HG03060 (cell line): ENCODE measurements at regions not wholly inside any gene's neighbourhood (a gene's known extent, or its start where the extent isn't known, plus 50 kb on each side); places are given as distances from the start of the nearest gene placed in this dataset.

Experiments used
- ATAC-seq: cut with Tn5 transposase; IDR thresholded peaks from one replicate; pipeline ENCODE4 v1.9.1; 2021; ENCODE audit warnings: low read depth, moderate number of reproducible peaks; ENCODE audit not compliant: unreplicated experiment

DNA sequence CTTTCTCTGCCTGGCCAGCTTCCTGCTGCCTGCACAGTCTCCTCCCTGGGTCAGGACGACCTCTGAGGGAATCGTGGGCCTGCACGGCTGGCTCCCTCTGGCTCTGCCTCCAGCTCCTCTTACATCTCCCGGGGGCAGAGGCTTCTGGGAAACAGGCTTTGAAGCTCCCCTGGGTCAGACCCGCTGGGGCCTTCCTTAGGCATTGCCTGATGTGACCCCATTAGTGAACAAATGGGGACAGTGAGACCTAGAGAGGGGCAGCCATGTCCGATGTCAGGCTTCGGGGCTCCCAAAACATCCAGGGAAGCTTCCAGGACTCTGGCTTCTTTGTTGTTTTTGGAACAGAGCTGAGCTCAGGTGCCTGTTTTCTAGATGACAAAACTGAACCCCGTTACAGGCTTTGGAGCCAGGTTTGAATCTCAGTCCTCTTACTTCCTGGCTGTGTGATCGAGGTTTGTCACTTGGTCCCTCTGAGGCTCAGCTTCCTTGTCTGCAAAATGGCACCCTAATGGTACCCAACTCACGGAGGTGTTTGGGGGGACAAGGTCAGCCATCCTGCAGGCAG, 94.3 kb downstream of the CEBPB start:
- ATAC-seq, result no peak

DNA sequence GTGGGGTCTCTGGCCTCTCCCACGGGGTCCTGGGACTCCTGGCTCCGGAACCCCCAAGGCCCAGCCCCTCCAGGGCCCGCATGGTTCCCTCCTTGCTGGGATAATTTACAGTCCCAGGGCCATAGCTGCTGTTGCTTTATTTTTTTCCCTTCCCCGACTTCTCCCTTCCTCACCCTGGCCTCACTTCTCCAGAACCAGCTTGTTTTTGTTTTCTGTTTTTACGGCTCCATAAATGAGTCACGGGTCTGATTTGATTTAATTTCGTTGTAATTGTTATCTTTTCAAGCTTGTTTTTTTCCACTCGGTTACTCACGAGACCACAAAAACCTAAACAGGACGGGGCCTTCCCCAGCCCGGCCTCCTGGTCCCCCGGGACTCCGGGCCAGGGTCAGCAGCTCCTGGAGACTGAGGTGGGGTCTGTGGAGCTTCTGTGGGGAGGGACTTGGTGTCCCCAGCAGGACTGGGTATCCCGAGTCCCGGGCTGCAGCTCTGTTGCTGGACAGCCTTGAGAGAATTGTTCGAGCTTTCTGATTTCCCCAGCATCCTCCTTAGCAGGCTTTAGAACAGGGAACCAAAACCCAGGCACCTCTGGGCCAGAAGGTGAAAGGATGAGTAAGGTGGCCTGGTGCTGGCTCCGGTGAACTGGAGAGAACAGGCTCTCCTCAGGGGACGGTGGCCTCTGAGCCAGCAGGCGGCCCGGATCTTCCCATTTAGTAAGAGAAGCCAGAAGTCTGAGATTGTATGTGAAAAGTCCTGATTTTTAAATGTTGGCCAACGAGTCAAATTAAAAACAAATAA, 94.9 kb downstream of the CEBPB start:
- ATAC-seq, result no peak

DNA sequence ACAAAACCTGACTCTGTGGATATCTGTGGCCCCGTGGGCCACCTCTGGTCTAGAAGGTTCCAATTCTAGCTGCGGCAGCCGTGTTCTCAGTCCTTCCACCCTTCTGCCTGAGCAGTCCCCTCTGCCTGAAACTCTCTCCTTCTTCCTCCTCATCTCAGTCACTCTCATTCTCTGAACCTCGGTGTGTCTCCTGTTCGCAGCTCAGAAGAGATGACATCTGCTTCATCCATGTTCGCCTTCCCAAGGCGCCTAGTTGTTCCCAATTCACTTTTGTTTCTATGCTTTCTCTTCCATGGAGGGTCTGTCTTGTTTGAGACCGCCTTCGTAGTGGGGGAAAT, 95.5 kb downstream of the CEBPB start:
- ATAC-seq, result no peak

DNA sequence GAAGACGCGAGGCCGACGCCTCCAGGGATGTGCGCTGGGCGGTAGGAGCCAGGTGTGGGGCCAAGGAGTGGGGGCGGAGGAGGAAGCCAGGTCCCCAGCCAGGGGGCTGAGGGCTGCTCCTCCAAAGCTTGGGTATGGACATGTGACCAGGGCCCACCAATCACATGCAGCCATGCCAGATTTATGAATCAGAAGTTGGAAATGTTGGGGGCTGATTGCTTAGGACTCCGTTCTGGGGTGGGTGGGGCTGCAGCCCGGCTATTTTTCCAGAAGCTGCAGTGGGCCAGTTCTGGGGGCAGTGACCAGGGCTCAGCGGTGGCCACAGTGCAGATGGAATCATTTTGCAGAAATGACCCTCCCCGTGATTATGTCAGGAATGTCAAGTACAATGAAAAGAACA, 96.0 kb downstream of the CEBPB start:
- ATAC-seq, result no peak

DNA sequence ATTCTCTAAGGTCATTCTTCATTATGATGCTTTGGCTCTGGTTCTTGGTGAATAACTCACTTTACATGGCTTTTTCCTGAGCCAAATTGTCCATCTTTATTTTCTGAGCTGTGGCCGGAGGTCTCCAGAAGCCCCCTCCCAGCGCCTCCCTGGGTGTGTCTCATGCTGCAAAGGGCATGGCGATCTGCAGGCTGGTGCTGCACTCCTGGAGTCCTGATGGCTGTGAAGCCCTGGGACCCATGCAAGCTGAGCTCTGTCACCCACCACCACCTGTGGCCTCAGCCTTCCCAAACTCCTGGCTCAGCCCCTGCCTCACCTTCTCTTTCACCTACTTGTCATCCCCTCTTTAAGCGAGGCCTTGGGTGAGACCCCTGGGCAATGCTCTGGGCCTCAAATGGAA, 96.9 kb downstream of the CEBPB start:
- ATAC-seq, result no peak

DNA sequence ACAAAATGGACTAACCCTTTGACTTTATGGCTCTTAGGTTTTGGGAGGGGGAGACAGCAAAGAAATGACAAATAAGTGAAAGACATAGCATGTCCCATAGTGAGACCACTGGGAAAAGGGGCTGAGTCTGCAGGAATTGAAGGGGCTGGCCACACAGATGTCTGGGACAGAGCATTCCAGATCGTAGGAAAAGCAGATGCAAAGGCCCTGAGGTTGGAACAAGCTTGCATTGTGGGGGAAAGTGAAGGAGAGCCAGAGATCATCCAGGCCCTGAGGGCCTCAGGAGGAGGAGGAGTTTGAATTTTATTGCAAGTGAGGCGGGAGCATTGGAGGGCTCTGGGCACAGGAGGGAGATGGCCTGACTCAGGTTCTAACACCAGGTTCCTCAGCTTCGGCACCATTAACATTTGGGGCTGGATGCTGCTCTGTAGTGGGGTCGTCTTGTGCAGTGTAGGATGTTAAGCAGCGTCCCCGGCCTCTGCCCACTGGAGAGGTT, 97.5 kb downstream of the CEBPB start:
- ATAC-seq, result no peak

DNA sequence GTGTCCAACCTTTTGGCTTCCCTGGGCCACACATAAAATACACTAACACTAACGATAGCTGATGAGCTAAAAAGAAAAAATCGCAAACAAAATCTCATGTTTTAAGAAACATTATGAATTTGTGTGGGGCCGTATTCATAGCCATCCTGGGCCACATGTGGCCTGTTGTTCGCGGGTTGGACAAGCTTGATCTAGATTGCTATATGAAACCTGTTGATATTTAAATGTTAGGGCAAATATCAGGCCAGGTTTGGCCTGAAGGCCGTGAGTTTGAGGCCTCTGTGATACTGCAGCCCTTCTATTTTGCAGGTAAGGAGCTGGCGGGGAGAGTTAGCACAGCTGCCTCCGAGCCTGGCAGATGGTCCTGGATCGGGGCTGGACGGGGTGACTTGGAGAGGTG, 99.0 kb downstream of the CEBPB start:
- ATAC-seq, result no peak

DNA sequence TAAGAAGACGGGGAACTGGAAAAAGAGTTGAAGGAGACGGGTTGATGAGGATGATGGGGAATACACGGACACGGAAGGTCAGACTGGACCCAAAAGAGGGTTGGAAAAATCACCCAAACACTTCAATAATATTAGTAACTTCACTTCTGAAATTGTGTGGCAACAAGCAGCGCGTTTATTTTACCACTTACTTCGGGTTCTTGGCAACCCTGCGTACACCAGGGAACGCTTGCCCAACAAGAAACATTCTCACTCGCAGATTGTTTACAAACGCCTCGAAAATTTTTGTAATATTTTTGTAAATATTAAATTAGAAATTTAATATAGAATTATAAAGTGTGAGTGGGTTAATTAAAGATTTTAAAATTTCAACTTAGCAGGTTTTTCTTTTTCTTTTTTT, 99.5 kb downstream of the CEBPB start:
- no peak for ATAC-seq

DNA sequence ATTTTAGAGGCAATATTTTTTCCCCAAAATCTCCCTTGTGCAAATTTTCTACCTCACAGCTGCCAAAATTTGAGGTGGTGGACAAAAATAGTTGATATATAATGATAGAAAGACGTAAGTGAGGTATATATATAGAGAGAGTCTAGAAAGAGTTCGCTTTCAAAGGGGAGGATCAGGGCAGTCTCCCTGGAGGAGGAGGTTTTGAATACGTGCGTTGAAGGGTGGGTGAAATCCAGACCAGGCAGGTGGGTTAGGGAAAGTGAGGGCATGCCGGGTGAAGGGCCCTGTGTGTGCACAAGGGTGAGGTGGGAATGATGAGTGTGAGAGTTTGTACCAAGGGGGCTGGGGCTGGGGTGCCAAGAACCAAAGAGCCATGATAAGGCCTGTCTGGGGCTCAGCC, 100.2 kb downstream of the CEBPB start:
- ATAC-seq, result no peak

DNA sequence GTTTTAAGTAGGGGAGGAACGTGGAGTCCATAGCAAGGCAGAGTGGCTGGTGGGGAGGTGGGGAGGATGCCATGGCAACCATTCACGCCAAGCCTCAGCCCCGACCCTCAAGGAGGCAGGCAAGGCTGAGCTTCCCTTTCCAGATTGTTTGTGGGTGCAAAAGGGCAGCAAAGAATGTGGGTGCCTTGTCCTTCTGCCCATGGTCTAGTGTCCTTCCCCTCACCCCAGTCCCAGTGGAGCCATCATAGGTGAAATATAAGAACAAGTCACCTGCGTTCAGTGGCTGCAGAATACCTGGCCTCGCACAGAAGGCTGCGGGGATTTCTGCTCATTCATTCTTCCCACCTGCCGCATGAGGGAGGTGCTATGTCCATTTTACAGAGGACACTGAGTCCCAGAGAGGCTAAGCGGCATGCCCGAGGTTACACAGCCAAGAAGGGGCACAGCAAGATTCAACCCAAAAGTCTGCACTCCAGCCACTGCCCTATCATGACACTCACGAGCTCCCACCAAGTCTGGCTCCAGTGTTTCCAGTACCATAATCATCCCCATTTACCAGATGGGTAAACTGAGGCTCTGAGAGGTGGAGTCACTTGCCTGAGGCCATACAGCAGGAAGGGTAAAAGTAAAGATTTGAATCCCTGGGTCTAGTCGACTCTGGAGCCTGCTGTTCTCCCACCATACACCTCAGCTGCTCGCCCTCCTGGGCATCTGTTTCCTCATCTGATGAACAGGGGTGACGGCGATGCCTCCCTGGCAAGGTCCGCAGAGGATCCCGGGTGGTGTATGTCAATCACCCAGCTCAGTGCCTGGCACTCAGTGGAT, 100.8 kb downstream of the CEBPB start:
- no peak for ATAC-seq

DNA sequence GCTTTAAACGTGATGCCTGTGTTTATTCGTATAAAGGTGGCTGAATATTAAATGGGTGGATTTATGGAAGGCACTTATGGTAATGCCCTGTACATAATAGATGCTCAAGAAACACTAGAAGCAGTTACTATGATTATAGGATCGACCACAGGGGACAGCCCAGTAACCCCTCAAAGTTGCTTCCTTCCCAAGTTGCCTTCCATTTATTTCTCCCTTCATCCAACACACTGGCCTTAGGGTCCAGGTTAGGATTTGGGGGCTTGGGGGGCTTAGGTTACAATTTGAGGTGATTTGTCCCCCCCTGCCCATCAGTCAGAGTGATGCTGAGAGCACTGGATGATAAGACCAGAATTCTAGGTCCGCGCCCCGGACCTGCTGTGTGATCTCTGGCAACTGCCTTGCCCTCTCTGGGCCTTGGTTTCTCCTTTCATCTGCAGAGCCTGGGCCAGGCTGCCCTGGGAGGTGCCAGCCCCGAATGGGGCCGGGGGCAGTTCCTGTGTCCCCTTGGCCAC, 101.5 kb downstream of the CEBPB start:
- no peak for ATAC-seq

DNA sequence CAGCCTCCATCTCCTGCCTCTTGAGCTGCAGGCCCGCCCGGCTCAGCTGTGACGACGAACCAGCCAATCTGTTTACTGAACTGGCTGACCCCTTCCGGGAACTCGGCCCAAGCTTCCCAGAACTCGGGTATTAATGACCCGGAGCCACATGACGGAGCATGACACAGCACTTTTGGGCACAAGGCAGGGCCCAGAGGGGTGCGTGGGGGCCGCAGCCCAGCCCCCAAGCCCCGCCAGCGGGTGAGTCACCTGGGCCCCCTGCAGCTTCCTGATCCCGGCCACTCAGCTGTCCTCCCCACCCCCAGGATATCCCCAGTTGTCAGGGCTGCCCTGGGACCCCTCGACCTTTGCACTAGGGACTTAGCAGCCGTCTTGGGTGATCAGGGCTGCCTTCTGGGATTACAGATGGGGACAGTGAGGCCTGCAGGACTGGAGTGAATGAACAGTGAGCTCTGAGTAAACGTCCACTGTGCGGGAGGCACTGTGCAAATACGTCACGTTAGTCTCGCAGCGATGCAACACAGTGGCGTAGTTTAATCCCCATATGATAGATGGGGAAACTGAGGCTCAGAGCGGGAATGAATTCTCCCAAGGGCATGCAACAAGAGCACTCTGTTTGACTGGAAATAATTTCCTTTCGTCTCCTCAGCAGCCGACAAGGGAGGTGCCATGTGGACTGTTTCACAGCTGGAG, 102.1 kb downstream of the CEBPB start:
- ATAC-seq, result no peak

DNA sequence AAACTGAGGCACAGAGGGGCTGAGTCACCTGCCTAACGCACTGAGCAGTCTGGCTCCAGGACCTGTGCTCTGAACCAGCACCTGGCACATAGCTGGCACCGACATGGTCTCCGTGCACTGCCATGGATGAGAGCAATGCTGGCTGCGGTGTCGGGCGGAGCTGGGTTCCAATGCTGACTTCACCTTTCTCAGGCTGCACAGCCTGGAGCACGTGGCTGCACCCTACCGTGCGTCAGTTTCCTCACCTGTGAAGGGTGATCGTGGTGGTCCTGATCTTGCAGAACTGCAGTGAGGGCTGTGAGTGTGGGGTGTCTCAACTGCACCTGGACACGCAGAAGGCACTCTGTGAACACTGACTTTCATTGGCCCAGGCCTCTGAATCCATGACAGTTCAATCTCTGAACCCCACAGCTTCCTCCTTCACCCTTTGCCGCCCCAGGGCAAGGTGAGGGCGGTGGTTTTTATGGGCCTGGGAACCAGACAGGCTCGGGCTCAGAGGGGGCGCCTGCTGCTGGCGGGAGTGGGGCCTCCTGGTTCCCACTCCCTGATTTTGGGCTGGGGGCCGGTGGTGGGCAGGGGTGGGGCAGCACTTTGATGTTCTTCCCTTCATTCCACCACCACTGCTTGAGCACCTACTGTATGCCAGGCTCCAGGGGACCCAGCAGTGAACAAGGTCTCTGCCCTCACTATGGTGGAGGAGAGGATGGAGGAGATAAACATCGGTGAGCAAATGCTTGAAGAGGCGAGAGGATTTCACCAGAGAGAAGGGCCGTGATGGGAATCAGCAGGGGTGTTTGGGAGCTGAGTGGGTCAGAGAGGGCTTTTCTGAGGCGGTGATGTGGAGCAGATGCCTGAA, 102.9 kb downstream of the CEBPB start:
- no peak for ATAC-seq

DNA sequence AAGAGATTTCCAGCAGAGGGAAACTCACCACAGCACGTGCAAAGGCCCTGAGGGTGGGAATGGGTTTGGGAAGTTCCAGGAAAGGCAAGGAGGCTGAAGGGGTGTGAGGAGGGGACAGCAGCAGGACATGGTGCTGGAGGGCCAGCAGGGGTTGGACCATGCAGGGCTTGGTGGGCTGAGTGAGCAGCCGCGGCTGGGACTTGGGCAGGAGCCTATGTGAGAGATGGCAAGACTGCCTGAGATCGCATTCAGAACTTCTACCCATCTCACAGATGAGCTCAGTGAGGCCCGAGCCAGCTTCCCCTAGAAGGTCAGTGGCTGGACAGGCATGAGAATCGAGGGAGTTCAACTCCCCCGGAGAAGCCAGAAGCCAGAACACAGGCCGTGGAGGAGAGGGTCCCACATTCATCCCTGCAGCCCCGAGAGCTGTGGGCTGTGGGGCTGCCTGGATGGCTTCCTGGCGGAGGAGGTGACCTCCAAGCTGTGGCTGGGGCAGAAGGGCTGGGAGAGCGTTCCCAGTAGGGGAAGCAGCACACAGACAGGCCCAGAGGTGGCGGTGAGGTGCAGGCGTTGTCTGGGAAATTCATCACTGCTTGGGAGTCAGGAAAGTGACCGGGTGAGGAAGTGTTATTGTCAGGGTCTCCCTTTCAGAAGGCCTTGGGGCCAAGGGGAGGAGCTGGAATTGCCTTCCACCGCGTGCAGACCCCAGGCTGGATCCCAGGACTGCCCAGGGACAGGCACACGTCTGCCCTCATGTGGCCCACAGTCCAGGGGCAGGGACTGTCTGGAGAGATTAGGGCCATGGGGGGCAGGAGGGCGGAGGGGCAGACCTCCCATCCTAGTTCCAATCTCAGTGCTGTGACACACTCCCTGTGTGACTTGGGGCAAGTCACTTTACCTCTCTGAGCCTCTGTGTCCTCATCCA, 103.8 kb downstream of the CEBPB start:
- ATAC-seq, result no peak

DNA sequence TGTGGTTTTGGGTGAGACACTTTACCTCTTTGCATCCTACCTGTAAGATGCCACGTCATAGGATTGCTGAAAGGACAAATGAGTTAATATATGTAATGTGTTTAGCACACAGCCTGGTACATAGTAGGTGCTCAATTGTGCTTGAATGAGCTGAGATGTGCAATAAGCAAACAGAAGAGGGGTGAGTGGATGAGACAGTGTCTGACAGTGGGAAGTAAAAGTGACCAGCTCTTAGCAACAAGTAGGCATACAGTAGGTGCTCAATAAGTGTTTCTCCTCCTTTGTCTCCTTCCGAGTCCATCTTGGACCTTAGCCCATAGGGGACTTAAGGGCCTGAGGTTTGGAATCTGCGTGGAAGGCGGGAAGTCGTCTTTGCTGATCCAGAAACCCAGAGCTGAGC, 104.7 kb downstream of the CEBPB start:
- ATAC-seq, result no peak

DNA sequence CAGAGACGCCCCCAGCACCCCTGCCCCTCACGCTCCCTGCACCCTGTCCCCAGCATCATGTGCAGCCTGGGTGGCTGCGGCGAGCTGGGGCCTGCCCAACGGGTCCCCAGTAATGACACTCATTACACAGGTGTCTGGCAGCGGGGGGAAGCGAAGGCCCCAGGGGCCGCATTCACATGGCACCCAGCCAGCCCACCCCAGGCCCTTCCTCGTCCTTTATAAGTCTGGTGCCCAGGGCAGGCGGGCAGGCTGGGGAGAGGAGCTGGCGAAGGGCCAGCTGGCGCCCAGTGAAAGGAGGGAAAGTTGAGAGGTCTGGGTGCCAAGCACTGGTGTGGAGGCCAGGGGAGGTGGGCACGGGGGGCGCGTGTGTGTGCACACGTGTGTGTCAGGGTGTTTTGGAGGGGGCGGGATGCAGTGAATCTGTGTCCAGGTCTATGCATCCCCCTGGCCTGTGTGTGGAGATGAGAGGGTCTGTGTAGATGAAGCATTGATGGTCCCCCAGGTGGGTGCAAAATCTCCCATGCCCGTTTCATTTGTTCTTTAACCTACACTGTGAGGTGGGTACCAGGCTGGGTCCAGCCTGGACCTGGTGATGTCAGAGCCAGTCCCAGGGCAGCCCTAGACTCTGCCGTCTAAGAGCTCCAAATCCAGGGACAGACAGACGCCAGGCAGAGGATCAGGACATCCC, 105.3 kb downstream of the CEBPB start:
- no peak for ATAC-seq

DNA sequence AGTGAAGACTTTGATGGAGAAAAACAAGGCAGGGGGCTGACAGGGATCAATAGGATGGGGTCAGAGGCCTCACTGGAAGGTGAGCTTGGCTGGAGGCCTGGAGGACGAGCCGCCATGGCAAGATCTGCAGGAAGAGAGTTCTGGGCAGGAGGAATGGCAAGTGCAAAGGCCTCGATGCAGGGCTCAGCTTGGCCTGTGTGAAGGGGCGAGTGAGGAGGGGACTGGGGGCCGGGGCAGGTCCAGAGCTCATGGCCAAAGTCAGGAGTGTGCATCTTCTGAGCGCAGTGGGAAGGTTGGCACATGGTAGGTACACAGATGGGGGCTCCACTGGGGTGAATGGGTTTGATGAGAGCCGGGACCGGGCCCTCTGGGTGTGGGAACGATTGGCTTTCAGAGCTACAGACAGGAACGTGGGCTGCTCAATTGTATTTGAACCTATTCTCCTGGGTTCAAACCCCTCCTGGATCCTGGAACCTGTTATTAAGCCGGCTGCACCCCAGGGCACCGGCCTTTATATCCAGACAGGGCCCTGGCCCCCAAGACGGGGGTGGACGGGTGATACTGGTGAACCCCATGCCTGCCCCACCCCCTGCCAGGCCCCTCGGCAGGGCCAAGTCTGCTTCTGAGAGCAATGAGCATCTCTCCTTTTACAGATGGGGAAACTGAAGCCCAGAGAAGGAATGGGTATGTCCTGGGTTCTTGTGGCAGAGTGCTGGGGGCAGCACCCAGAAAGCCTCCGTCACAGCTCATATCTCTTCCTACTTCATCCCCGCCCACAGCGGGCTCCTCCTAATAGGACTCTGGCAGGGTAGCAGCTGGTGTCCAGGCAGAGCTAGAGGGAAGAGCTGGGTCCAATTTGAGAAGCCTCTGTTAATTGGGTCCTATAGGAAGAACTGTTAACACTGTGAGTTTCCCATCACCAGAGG, 106.1 kb downstream of the CEBPB start:
- no peak for ATAC-seq
